Activated CD4-positive, alpha-beta T cell treated with anti-CD3 and anti-CD28 coated beads, Interleukin-2, amount 10 ng/mL, durations not matched to agents 7 days and 5 days (primary cell): ENCODE measurements at regions not wholly inside any gene's neighbourhood (a gene's known extent, or its start where the extent isn't known, plus 50 kb on each side); places are given as distances from the start of the nearest gene placed in this dataset.

Experiments
- CTCF ChIA-PET: fragments of 350-600 bp; sonication (Branson Sonifier 250); formaldehyde crosslinking; loops from one replicate; lab custom pipeline; 2021; ENCODE audit warnings: antibody characterized with exemption; lab: Charles Lee
- POLR2A ChIA-PET: fragments of 350-600 bp; sonication (Branson Sonifier 250); formaldehyde crosslinking; loops from one replicate; lab custom pipeline; 2021; ENCODE audit warnings: antibody characterized with exemption; lab: Charles Lee
- DNase-seq: peaks from one replicate; pipeline ENCODE4 v3.0.0-alpha.2; 2020
- H3K27ac Mint-ChIP-seq: one replicate; pipeline ENCODE4 v1.8.0; 2021; ENCODE audit warnings: mild to moderate bottlenecking, moderate library complexity, mixed read lengths
- H3K27me3 Mint-ChIP-seq: one replicate; pipeline ENCODE4 v1.8.0; 2021; ENCODE audit warnings: mixed read lengths
- H3K36me3 Mint-ChIP-seq: one replicate; pipeline ENCODE4 v1.8.0; 2021; ENCODE audit warnings: low read depth, mixed read lengths
- H3K4me1 Mint-ChIP-seq: one replicate; pipeline ENCODE4 v1.8.0; 2021; ENCODE audit warnings: mixed read lengths
- H3K4me3 Mint-ChIP-seq: one replicate; pipeline ENCODE4 v1.8.0; 2021; ENCODE audit warnings: mild to moderate bottlenecking, moderate library complexity, mixed read lengths
- H3K9me3 Mint-ChIP-seq: one replicate; pipeline ENCODE4 v1.8.0; 2021; ENCODE audit warnings: mixed read lengths

DNA sequence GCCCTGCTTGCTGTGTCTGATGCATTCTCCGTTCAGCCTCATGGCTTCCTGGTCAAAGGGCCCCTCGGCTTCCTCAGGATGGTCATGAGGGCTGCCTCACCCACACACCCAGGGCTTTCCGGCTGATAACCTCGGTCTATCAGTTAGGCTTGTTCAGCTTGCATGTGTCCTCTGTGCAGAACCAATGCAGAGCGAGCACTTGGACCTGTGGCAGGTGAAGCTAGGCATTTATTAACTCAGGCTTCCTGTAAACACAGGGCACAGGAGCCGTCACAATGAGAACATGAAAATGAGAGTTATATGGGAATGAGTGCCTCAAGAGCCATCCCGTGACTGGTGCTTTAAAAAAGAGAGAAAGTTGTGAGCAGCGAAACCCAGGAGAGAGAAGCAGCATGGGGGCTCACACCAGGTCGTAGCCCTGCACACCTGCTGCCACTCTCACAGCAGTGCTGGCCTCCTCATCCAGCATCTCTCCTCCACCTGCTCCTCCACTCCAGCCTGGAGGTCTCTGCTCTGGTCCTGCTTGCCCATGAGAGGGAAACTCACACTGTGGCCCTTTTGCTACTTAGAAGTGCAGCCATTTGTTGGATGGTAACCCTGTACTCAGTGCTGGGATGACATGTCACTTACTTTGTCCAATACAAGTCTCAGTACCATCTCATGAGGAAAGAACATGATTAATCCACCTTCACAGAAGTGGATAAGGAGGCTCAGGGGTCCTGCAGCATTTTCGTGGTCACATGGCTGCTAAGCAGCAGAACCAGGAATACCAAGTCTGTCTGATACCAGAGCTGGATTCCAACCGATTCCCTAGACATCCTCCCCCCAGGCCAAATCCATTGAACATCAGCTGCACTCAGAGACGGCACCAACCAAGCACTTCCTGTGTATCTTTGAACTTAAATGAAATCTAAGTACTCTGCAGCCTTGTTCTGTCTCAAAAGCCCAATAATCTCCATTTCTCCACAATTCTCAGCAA is 50.5 kb upstream of the IRS2 start:
- CTCF ChIA-PET = no interaction called here
- Mint-ChIP-seq H3K9me3 (no peaks in the 10 kb centered on the region), H3K4me3 (no peak overlapping the region), H3K27me3 (peaks cover 11% of the 10 kb centered on the region), H3K36me3 (no peaks in the 10 kb centered on the region), H3K27ac (no peak overlapping the region), H3K4me1 (peaks cover 7% of the 10 kb centered on the region)
- DNase-seq = no peak
- POLR2A ChIA-PET = no interaction called here
